ENCODE measurements at regions not wholly inside any gene's neighbourhood (a gene's known extent, or its start where the extent isn't known, plus 50 kb on each side); places are given as distances from the start of the nearest gene placed in this dataset.

DNA sequence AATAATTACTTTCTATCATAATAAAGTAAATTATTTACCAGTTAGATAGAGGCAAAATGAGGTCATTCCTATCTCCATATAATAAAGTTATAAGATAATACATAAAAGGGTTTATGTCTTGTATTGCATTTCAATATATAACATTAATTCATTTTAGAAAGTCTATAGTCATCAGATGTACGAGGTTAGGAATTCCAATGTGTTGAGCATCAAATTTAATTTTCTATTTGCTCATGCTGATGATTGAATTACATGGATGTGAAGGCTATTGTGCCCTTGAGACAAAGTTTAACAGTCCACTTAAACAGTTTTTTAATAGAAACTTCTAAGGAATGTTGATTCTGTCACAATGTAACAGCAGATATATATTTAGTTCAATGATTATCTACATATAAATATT, 678.3 kb upstream of the LRRN3 start:
- no peak overlapping the region for H3K4me3 ChIP-seq (ENCODE audit: low read depth, low read length)
- TF ChIP-seq, protein P1, sequence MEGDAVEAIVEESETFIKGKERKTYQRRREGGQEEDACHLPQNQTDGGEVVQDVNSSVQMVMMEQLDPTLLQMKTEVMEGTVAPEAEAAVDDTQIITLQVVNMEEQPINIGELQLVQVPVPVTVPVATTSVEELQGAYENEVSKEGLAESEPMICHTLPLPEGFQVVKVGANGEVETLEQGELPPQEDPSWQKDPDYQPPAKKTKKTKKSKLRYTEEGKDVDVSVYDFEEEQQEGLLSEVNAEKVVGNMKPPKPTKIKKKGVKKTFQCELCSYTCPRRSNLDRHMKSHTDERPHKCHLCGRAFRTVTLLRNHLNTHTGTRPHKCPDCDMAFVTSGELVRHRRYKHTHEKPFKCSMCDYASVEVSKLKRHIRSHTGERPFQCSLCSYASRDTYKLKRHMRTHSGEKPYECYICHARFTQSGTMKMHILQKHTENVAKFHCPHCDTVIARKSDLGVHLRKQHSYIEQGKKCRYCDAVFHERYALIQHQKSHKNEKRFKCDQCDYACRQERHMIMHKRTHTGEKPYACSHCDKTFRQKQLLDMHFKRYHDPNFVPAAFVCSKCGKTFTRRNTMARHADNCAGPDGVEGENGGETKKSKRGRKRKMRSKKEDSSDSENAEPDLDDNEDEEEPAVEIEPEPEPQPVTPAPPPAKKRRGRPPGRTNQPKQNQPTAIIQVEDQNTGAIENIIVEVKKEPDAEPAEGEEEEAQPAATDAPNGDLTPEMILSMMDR (conservative IDR thresholded peaks at IDR 0.05; ENCODE audit: low read depth, low read length): no peak
- no peak for DNase-seq (ENCODE audit: low read depth)

DNA sequence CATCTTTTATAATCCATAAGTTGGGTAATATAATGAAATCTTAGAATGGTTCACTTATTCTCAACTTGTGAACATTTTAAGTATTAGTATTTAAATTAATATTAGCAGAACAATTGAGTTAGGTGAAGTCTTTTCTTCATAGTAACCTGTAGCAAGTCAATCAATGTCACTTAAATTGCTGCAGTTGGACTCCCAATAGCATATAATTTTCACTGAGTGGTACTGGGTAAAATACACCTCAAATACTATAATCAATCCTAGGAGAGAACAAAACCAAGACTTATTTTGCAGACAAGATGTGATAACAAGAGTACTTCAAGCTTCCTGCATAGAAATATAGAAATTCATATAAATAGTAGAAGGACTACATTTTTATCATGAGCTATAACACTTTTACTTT, 677.9 kb upstream of the LRRN3 start:
- H3K4me3 ChIP-seq (ENCODE audit: low read depth, low read length): no peak overlapping the region
- TF ChIP-seq, protein P1 (conservative IDR thresholded peaks at IDR 0.05; ENCODE audit: low read depth, low read length): no peak
- DNase-seq (ENCODE audit: low read depth): no peak

DNA sequence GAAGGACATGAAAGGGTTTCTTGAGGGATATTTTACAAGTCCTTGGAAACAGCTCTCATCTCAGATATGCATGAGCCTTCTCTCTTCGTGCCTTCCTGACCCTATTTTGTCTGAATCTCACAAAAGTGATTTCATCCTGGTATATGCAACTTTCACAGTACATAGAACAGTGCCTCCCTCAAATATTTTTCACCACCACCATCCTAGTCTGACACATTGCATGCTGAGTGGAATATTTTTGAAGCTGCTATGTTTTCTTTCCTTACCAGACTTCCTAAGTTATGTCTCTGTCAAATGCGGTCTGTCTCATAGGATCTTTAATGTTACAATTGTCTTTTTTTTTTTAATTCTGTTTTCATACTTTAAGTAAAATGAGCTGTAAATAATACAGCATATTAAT, 673.3 kb upstream of the LRRN3 start:
- DNase-seq (ENCODE audit: low read depth): no peak
- H3K4me3 ChIP-seq (ENCODE audit: low read depth, low read length): no peak overlapping the region
- TF ChIP-seq, protein P1 (conservative IDR thresholded peaks at IDR 0.05; ENCODE audit: low read depth, low read length): no peak

DNA sequence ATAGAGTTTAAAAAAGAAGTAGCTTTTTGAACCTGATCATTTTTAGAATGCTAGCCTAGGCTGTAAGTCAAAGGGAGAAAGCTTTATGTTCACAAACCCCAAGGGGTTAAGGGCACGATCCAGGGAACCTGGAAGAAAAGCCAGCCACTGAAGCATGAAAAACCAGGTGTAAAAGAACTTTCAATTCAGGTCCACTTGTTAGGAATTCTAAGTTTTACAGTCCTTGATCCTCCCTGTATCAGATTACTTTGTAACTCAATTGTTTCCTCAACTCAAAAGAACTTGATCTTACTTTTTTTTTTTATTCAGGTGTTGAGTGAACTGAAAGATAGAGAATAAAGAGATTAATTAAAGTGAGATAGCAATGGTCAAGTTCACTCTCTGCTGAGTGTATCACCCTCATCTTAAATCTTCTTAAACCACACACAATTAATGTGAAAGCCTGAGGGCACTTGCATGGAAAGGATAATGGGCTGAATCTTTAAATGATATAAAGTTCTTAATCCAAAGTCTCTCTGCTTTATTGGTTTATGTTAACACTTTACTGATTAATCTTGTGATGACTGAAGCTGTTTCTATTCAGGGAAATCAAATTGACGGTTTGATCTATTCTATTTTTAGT, 672.2 kb upstream of the LRRN3 start:
- DNase-seq (ENCODE audit: low read depth): no peak
- no peak overlapping the region for H3K4me3 ChIP-seq (ENCODE audit: low read depth, low read length)
- TF ChIP-seq, protein P1 (conservative IDR thresholded peaks at IDR 0.05; ENCODE audit: low read depth, low read length): no peak

DNA sequence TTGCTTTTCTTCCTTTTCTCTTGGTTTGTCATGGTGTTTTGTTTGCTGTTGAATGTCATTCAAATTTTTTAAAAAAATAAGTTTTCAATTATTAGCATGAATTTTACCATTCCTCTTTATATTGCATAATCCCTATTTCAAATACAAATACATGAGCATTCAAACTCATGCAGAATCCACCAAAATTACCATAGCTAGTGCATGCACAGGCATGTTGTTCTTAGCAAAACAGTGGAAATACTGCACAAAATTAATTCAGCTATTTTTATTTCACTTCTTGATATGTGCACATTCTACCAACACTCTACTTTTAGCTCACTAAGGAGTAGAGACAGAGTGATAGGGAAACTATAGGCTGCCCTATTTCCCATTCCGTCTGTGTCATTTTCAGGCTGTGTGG, 670.1 kb upstream of the LRRN3 start:
- no peak for DNase-seq (ENCODE audit: low read depth)
- TF ChIP-seq, protein P1 (conservative IDR thresholded peaks at IDR 0.05; ENCODE audit: low read depth, low read length): no peak
- no peak overlapping the region for H3K4me3 ChIP-seq (ENCODE audit: low read depth, low read length)

DNA sequence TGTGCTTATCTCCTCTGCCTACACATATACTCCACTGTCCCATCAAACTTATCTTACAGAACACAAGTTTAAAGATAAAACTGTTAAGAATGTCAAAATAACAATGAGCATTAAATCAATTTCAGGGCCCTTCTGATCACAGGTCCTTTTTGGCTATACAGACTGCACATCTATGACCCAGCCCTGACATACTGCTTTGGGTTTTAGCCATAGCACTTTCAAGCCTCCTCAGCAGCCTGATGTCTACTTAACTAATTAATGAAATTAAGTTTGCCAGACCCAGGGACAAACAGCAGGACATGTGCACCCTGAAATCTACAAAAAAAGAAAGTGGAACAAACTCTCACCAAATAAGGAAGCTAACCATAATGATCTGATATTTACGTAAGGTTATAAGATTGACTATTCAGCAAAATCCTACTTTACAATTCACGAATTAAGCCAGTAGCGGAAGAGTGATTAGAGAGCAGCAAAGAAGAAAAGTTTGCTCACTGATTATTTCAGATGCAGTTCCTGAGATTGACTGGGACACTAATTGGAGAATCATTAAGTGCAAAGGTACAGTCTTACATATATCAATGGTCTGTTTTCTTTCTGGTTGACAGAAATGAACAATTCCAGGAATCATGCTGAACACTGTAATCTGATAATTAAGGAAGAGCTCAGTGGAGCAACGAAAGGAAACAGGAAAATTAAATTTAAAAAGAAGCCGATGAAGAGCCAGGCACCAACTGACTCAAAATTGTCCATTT, 669.3 kb upstream of the LRRN3 start:
- TF ChIP-seq, protein P1 (conservative IDR thresholded peaks at IDR 0.05; ENCODE audit: low read depth, low read length): no peak
- no peak overlapping the region for H3K4me3 ChIP-seq (ENCODE audit: low read depth, low read length)

More for the DNA sequence above, 669.3 kb upstream of the LRRN3 start:
- DNase-seq (ENCODE audit: low read depth): no peak
